GM21737 (cell line): ENCODE measurements at regions not wholly inside any gene's neighbourhood (a gene's known extent, or its start where the extent isn't known, plus 50 kb on each side); places are given as distances from the start of the nearest gene placed in this dataset.

Experiments used
- ATAC-seq: cut with Tn5 transposase; IDR thresholded peaks from one replicate; pipeline ENCODE4 v1.9.1; 2021; ENCODE audit warnings: mild to moderate bottlenecking, moderate library complexity; ENCODE audit not compliant: unreplicated experiment

GRCh38 chr5:135127439-135128240 is 93.6 kb upstream of the PITX1 start:
- ATAC-seq, result no peak

- ATAC-seq, result no peak
Measured at GRCh38 chr5:135126688-135127438, 92.8 kb upstream of the PITX1 start.

DNA sequence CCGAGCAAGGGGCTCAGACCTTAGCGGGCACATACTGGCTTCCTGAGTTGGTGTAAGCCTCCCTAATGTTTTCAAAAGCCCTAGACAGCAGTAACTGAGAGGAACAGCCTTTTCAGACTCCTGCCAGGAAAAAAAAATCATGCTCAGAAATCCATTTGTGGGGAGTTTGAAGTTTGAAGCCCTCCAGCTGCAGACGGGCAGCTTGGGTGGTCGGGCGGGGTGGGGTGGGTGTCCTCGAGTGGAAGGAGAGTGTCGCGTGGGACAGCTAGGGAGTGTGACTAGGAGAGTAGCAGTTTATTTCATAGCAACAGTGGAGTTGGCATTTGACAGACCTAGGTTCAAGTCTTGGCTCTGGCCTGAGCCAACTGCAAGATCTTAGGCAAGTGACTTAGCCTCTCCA is 90.7 kb upstream of the PITX1 start:
- ATAC-seq, result no peak

DNA sequence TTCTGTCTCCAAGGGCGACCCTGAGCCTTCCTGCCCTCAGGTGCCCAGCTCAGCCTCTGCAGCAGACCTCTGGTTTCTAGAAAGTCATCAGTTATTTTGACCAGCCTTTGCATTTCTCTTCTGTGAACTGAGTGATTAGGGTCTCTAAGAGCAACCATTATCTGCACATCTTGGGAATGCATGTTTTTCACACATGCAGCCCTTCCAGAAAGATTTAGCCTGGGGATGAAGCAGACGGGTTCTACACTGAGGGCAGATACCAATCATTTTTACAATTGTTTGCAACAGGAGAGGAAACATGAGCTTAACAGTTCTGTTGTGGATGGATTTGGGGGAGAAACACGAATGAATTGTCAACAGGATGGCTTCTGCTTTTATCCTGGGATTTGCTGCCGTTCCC is 90.1 kb upstream of the PITX1 start:
- no peak for ATAC-seq

GRCh38 chr5:135122797-135123196 is 88.8 kb upstream of the PITX1 start:
- no peak for ATAC-seq

GRCh38 chr5:135120951-135121350 is 86.9 kb upstream of the PITX1 start:
- no peak for ATAC-seq

- no peak for ATAC-seq
Measured at GRCh38 chr5:135119481-135119880, 85.5 kb upstream of the PITX1 start.

DNA sequence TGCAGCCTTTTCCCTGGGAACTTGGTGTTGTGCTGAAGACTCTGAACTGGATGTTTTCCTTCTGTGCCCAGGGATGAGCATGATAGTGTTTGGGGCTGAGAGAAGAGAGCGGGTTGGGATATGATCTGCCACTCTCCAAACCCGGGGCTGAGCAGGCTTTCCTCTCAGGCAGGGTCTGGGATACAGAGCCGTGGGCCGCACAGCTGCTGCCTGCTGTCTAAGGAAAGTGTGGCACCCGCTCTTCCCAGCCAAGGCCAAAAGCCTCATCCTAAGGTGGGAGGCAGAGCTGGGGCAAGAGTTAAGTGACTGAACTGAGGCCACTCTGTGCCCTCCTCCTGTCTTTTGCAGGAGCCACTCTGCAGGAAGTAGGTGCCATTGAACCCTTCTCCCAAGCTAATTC is 83.6 kb upstream of the PITX1 start:
- ATAC-seq, result no peak

DNA sequence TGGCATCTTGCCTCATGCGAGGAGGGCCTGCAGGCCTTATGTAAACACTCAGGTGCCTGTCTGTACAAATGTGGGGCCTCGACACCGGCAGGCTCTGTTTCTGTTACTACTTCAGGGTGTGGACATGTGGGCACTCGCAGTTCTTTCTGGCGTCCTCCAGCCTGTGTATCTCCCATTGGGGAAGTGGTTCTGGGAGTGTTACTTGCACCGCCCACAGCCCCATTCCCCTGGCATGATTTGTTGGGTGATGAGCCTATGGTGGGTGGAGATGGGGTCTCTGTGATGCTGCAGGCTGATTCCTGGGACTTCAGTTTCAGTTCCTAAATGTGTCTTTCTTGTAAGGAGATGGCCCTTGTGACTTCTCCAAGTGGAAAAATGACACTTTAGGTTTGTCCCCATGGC is 82.1 kb upstream of the PITX1 start:
- ATAC-seq, result no peak

DNA sequence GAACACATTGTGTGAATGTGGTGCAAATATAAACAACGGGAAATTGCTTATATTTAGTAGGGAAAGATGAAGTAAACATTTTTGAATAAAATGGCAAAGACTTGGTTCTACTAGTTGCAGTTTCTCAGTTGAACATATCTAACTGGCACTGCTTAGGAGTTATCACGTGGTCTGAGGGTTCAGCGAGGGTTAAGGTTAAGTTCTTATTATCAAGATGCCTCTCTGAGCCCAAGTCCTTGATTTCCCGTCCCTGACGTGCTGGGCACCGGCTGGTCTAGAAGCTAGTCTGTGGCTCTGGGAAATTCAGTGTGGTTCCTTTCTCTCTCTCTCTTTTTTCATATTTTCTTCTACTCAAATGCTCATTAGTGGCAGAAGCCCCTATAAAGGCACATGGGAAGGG is 81.6 kb upstream of the PITX1 start:
- no peak for ATAC-seq

DNA sequence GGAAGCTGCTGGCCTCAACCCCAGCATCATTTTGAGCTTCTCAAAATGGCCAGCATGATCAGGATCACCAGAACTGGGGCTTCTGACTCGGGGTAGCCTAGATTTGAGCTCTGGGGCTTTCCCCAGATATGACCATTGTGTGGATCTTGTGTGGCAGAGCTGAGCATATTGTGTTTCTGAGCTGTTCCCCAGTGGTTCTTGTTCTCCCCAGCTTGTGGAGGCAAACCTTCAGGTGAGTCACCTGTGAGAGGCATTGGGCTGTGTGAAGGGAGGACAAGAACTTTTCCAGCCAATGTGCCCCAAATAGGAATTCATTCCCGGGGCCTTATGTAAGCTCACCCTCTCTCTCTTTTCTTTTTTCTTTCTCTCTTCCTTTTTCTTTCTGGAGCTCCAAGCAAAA is 80.7 kb upstream of the PITX1 start:
- ATAC-seq, result no peak

GRCh38 chr5:135112008-135112725 is 78.1 kb upstream of the PITX1 start:
- no peak for ATAC-seq

DNA sequence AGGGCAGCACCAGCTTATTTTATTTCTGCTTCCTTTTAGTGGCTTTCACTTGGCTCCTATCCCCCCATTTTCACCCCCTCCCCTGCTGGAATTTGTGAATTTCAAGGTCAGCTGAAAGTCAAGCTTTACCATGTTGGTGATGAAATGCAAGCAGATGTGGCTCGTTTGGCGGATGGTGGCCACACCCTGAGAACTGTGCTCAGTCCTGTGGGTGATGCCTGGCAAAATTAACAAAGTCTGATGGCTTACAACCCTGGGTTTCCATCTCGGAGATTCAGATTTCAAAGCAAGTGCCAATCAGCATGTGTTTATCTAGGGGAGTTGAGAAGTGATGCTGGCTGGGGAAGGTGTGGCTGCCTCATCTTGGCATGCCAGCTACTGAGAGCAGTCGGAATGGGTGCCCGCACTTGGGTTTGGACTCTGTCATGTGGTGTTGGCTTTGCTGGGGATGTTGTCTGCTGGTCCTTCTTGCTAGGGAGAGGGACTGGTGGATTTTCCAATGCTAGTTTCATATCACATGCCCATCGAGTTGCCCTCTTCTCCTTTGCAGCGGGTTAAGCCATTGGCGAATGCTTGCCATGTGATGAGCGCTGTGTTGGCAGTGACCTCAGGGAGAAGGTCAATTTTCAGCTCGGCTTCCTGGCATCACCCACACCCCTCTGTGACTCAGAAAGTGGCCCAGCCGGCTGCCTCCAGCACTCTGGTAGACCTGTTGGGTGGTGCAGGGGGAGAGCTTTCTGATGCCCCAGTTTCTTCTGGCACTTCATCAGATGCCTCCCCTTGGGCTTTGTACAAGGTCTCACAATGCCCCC is 77.0 kb upstream of the PITX1 start:
- ATAC-seq, result no peak

GRCh38 chr5:135108992-135109391 is 75.0 kb upstream of the PITX1 start:
- no peak for ATAC-seq

DNA sequence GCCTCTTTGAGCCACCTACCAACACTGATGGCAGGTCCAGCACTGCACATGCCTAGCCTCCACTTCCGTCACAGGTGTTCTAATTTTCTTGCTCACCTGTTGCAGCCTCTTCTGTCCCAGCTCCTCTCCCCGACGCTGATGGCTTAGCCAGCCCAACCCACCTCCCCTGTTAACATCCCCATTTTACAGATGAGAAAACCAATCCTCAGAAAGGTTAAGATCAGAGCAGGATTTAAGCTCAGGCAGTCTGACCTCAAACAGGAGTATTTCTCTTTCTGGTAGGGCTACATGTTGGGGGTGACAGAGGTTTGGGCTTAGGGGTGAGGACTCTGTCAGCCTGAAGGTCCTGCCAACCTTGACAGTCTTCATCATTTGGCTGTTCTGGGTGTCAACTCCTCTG is 74.5 kb upstream of the PITX1 start:
- no peak for ATAC-seq

GRCh38 chr5:135107986-135108385 is 74.0 kb upstream of the PITX1 start:
- no peak for ATAC-seq

GRCh38 chr5:135106610-135107471 is 72.8 kb upstream of the PITX1 start:
- no peak for ATAC-seq

- no peak for ATAC-seq
Measured at GRCh38 chr5:135106136-135106535, 72.1 kb upstream of the PITX1 start.

DNA sequence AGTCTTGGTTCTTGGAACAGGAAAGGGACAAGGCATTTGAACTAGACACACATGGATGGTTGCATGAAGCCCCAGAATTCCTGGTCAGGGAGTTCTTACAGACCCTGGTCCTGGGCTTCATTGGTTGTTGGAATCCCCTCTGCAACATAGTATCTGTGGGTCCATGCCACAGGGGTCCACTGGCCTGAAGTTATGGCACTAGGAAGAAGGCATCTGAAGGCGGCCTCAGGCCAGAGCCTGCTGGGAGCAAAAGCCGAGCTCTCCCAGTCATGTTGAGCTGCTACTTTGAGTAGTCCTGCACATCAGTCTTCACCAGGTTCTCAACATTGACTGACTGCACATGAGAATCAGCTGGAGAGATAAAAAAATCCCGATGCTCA is 71.1 kb upstream of the PITX1 start:
- no peak for ATAC-seq

- ATAC-seq, result no peak
Measured at GRCh38 chr5:135103575-135103853, 69.5 kb upstream of the PITX1 start.
